ENCODE measurements at regions not wholly inside any gene's neighbourhood (a gene's known extent, or its start where the extent isn't known, plus 50 kb on each side); places are given as distances from the start of the nearest gene placed in this dataset.

- intact Hi-C loops (cut with micrococcal nuclease), result no loop called here
- H3K9me3 ChIP-seq (replicated peaks; ENCODE audit: control insufficient read depth, insufficient read depth, low read length), result no peaks in the 10 kb centered on the region
- no peak overlapping the region for H2AFZ ChIP-seq (ENCODE audit: low read depth, low read length)
- no peak for TF ChIP-seq CTCF (IDR thresholded peaks at IDR 0.05; ENCODE audit: extremely low read depth in 1 of 2, insufficient read depth in 1 of 2, low read depth in 1 of 2, low read length in 2 of 2)
- no peak for TF ChIP-seq MAX (IDR thresholded peaks at IDR 0.05; ENCODE audit: insufficient read depth, insufficient read length)
- no peak for TF ChIP-seq FOS (IDR thresholded peaks at IDR 0.05; ENCODE audit: borderline replicate concordance, insufficient read depth, low read length)
- no peak for TF ChIP-seq JUN (IDR thresholded peaks at IDR 0.05; ENCODE audit: borderline replicate concordance, insufficient read depth, insufficient read length, low read depth)
- no peak for TF ChIP-seq POLR2A (IDR thresholded peaks at IDR 0.05; ENCODE audit: low read depth, low read length)
- no peak for TF ChIP-seq MYC (IDR thresholded peaks at IDR 0.05; ENCODE audit: low read depth, low read length)
- no peak for TF ChIP-seq GATA2 (IDR thresholded peaks at IDR 0.05; ENCODE audit: insufficient read depth, insufficient read length, low read depth, low read length)
- no peak for TF ChIP-seq POLR2AphosphoS5 (IDR thresholded peaks at IDR 0.05; ENCODE audit: insufficient read depth, low read depth, low read length)
- no peak for TF ChIP-seq EZH2 (IDR thresholded peaks at IDR 0.05; ENCODE audit: borderline replicate concordance, low read depth, low read length, severe bottlenecking)
- peaks cover 0 to 2% of the 10 kb centered on the region in 2 experiments for H3K27me3 ChIP-seq (ENCODE audit: control insufficient read depth in 2 of 2, insufficient read depth in 2 of 2, low read length in 2 of 2)
- no peaks in the 10 kb centered on the region for H3K36me3 ChIP-seq (ENCODE audit: control insufficient read depth in 2 of 2, extremely low read depth in 1 of 2, insufficient read depth in 2 of 2, low read length in 2 of 2)
- no TSS peak for BruUV-seq (replicated peaks)
- dilution Hi-C loops (cut with MboI; ENCODE audit: extremely low pct_ligation_motif_present, low sequenced_read_pairs), result no loop called here
- no peak for DNase-seq (ENCODE audit: low read depth, low spot score)
- ChIA-PET CTCF (no interaction called here), POLR2A (no interaction called here)
- H4K20me1 ChIP-seq (replicated peaks; ENCODE audit: control insufficient read depth, extremely low read depth, insufficient read depth, low read length), result no peaks in the 10 kb centered on the region
- H3K27ac ChIP-seq (ENCODE audit: insufficient read depth, low read depth, low read length), result no peak overlapping the region
- no peak overlapping the region for H3K9ac ChIP-seq (replicated peaks; ENCODE audit: extremely low read depth, insufficient read depth, low read length)
- no peaks in the 10 kb centered on the region for H3K9me1 ChIP-seq (replicated peaks; ENCODE audit: control insufficient read depth, extremely low read depth, insufficient read depth, low read length)
- no peak overlapping the region for H3K4me2 ChIP-seq (ENCODE audit: insufficient read depth, low read length)
- no peaks in the 10 kb centered on the region for H3K4me1 ChIP-seq (ENCODE audit: control insufficient read depth, extremely low read depth, insufficient read depth, low read length)
- H3K79me2 ChIP-seq (ENCODE audit: control insufficient read depth, insufficient read depth, low read length), result no peaks in the 10 kb centered on the region
- no peak overlapping the region for H3K4me3 ChIP-seq (replicated peaks in 1 of 3; ENCODE audit: insufficient read depth in 1 of 3, low read depth in 1 of 3, low read length in 3 of 3)
- FAIRE-seq, result no peak
Observed at GRCh38 chr7:135812148-135812547, 63.5 kb upstream of the FAM180A start.
